ENCODE measurements at regions not wholly inside any gene's neighbourhood (a gene's known extent, or its start where the extent isn't known, plus 50 kb on each side); places are given as distances from the start of the nearest gene placed in this dataset.
A peak's percentile ranks its signal among the peaks of the same experiment; 100 is the strongest.

- H3K9me3 ChIP-seq (replicated peaks in 1 of 11): peaks cover 10 to 18% (median 12%) of the 10 kb centered on the region in 11 experiments
- peak overlapping the region; percentile 5 to 67 (median 53); a peak in 16 of 22 replicates for H3K9ac ChIP-seq
- H3K27me3 ChIP-seq: peaks cover 0 to 21% (median 11%) of the 10 kb centered on the region in 11 experiments; a peak in 13 of 22 replicates
- H4K20me1 ChIP-seq: no peaks in the 10 kb centered on the region
- peak overlapping the region in 1 of 11 experiments; percentile 32; a peak in 3 of 22 replicates for H3K27ac ChIP-seq
- 0 out of 22 replicates have a peak, but pooled peaks cover 0 to 4% (median 0%) of the 10 kb centered on the region in 11 experiments for H3K36me3 ChIP-seq
- TF ChIP-seq Cebpa-rat (IDR thresholded peaks at IDR 0.05): no peak
- H3K4me2 ChIP-seq: peak overlapping the region; percentile 62 to 85 (median 72)
- peaks cover 0 to 11% (median 9%) of the 10 kb centered on the region in 10 experiments; a peak in 13 of 20 replicates for H3K4me1 ChIP-seq
- peak overlapping the region; percentile 35 to 64 (median 52) for H3K4me3 ChIP-seq
Measured at GRCh38 chr6:27092316-27092692, 155.2 kb upstream of the PRSS16 start.

- no peak overlapping the region for H3K4me2 ChIP-seq
Measured at GRCh38 chr6:27095914-27096313, 151.6 kb upstream of the PRSS16 start.

GRCh38 chr6:27096834-27097511 is 150.5 kb upstream of the PRSS16 start:
- Histone ChIP-seq H3K4me2 (no peak overlapping the region), H3K27me3 (peaks cover 0 to 17% (median 10%) of the 10 kb centered on the region in 11 experiments; a peak in 13 of 22 replicates), H3K36me3 (0 out of 22 replicates have a peak, but pooled peaks cover 0 to 4% (median 0%) of the 10 kb centered on the region in 11 experiments), H3K27ac (no peak overlapping the region), H3K4me1 (peaks cover 0 to 8% (median 5%) of the 10 kb centered on the region in 10 experiments; a peak in 13 of 20 replicates), H3K4me3 (no peak overlapping the region), H3K9me3 (replicated peaks in 1 of 11) (peaks cover 22 to 39% (median 29%) of the 10 kb centered on the region in 11 experiments), H4K20me1 (no peaks in the 10 kb centered on the region), H3K9ac (no peak overlapping the region)
- TF ChIP-seq Cebpa-rat (IDR thresholded peaks at IDR 0.05): no peak

More at GRCh38 chr6:27095914-27096313, 151.6 kb upstream of the PRSS16 start:
- H3K9me3 ChIP-seq (replicated peaks in 1 of 11): peaks cover 22 to 39% (median 29%) of the 10 kb centered on the region in 11 experiments
- peaks cover 0 to 22% (median 11%) of the 10 kb centered on the region in 11 experiments; a peak in 13 of 22 replicates for H3K27me3 ChIP-seq
- TF ChIP-seq Cebpa-rat (IDR thresholded peaks at IDR 0.05): no peak
- H3K4me1 ChIP-seq: peaks cover 0 to 11% (median 9%) of the 10 kb centered on the region in 10 experiments; a peak in 13 of 20 replicates
- no peaks in the 10 kb centered on the region for H4K20me1 ChIP-seq
- H3K36me3 ChIP-seq: 0 out of 22 replicates have a peak, but pooled peaks cover 0 to 4% (median 0%) of the 10 kb centered on the region in 11 experiments
- no peak overlapping the region for H3K27ac ChIP-seq
- no peak overlapping the region for H3K9ac ChIP-seq
- H3K4me3 ChIP-seq: no peak overlapping the region

GRCh38 chr6:27098956-27099355 is 148.5 kb upstream of the PRSS16 start:
- Histone ChIP-seq H3K9ac (no peak overlapping the region), H3K4me2 (no peak overlapping the region), H3K27me3 (peaks cover 0 to 14% (median 10%) of the 10 kb centered on the region in 11 experiments; a peak in 12 of 22 replicates), H3K4me3 (no peak overlapping the region), H4K20me1 (no peaks in the 10 kb centered on the region), H3K36me3 (0 out of 22 replicates have a peak, but pooled peaks cover 0 to 4% (median 0%) of the 10 kb centered on the region in 11 experiments), H3K4me1 (no peaks in the 10 kb centered on the region), H3K27ac (no peak overlapping the region), H3K9me3 (replicated peaks in 1 of 11) (peaks cover 22 to 39% (median 29%) of the 10 kb centered on the region in 11 experiments)
- no peak for TF ChIP-seq Cebpa-rat (IDR thresholded peaks at IDR 0.05)

GRCh38 chr6:27100921-27101320 is 146.6 kb upstream of the PRSS16 start:
- Histone ChIP-seq H3K27me3 (peaks cover 0 to 14% (median 10%) of the 10 kb centered on the region in 11 experiments; a peak in 12 of 22 replicates), H3K4me3 (no peak overlapping the region), H4K20me1 (no peaks in the 10 kb centered on the region), H3K27ac (no peak overlapping the region), H3K4me2 (no peak overlapping the region), H3K9ac (no peak overlapping the region), H3K4me1 (no peaks in the 10 kb centered on the region), H3K9me3 (replicated peaks in 1 of 11) (peaks cover 22 to 36% (median 29%) of the 10 kb centered on the region in 11 experiments), H3K36me3 (0 out of 22 replicates have a peak, but pooled peaks cover 0 to 4% (median 0%) of the 10 kb centered on the region in 11 experiments)
- no peak for TF ChIP-seq Cebpa-rat (IDR thresholded peaks at IDR 0.05)

GRCh38 chr6:27101824-27102223 is 145.7 kb upstream of the PRSS16 start:
- Histone ChIP-seq H3K36me3 (0 out of 22 replicates have a peak, but pooled peaks cover 0 to under 1% (median 0%) of the 10 kb centered on the region in 11 experiments), H3K9me3 (replicated peaks in 1 of 11) (peaks cover 16 to 26% (median 22%) of the 10 kb centered on the region in 11 experiments), H3K27ac (no peak overlapping the region), H3K4me3 (no peak overlapping the region), H4K20me1 (no peaks in the 10 kb centered on the region), H3K9ac (no peak overlapping the region), H3K4me1 (no peaks in the 10 kb centered on the region), H3K4me2 (no peak overlapping the region), H3K27me3 (peaks cover 0 to 8% (median 4%) of the 10 kb centered on the region in 11 experiments; a peak in 11 of 22 replicates)
- no peak for TF ChIP-seq Cebpa-rat (IDR thresholded peaks at IDR 0.05)

GRCh38 chr6:27106382-27106781 is 141.1 kb upstream of the PRSS16 start:
- TF ChIP-seq Cebpa-rat (IDR thresholded peaks at IDR 0.05): no peak
- Histone ChIP-seq H3K4me3 (no peak overlapping the region), H3K9me3 (replicated peaks in 1 of 11) (peaks cover 14 to 22% (median 17%) of the 10 kb centered on the region in 11 experiments), H3K36me3 (peaks cover 0 to 5% (median 0%) of the 10 kb centered on the region in 11 experiments; a peak in 1 of 22 replicates), H3K4me1 (no peaks in the 10 kb centered on the region), H4K20me1 (no peaks in the 10 kb centered on the region), H3K9ac (no peak overlapping the region), H3K27me3 (no peaks in the 10 kb centered on the region), H3K4me2 (no peak overlapping the region), H3K27ac (no peak overlapping the region)

- no peaks in the 10 kb centered on the region for H3K4me1 ChIP-seq
- H3K9ac ChIP-seq: no peak overlapping the region
- no peaks in the 10 kb centered on the region for H3K27me3 ChIP-seq
- no peaks in the 10 kb centered on the region for H4K20me1 ChIP-seq
- H3K36me3 ChIP-seq: peaks cover 0 to 11% (median 0%) of the 10 kb centered on the region in 11 experiments; a peak in 3 of 22 replicates
- no peak overlapping the region for H3K27ac ChIP-seq
- H3K4me2 ChIP-seq: no peak overlapping the region
- no peak for TF ChIP-seq Cebpa-rat (IDR thresholded peaks at IDR 0.05)
- peaks cover 49 to 64% (median 57%) of the 10 kb centered on the region in 11 experiments for H3K9me3 ChIP-seq (replicated peaks in 1 of 11)
- H3K4me3 ChIP-seq: no peak overlapping the region
Measured at GRCh38 chr6:27111743-27112142, 135.8 kb upstream of the PRSS16 start.

- peaks cover 0 to 11% (median 0%) of the 10 kb centered on the region in 11 experiments; a peak in 4 of 22 replicates for H3K36me3 ChIP-seq
- H3K4me2 ChIP-seq: no peak overlapping the region
- H3K4me1 ChIP-seq: no peaks in the 10 kb centered on the region
- no peak overlapping the region; a peak in 1 of 20 replicates for H3K4me3 ChIP-seq
- no peak overlapping the region for H3K27ac ChIP-seq
- H3K9me3 ChIP-seq (replicated peaks in 1 of 11): peaks cover 49 to 64% (median 57%) of the 10 kb centered on the region in 11 experiments
- H3K9ac ChIP-seq: no peak overlapping the region
- no peaks in the 10 kb centered on the region for H4K20me1 ChIP-seq
- no peak for TF ChIP-seq Cebpa-rat (IDR thresholded peaks at IDR 0.05)
- no peaks in the 10 kb centered on the region for H3K27me3 ChIP-seq
Measured at GRCh38 chr6:27112974-27113373, 134.5 kb upstream of the PRSS16 start.

Measured in BLaER1 treated with 17β-estradiol and CSF1 and Interleukin-3, amounts not matched to agents 10 nM and 100 nM (cell line).